HK-2 (cell line): ENCODE measurements at regions not wholly inside any gene's neighbourhood (a gene's known extent, or its start where the extent isn't known, plus 50 kb on each side); places are given as distances from the start of the nearest gene placed in this dataset.

Experiments used
- DNase-seq: peaks from one replicate; pipeline ENCODE4 v3.0.0-alpha.2; 2018; ENCODE audit not compliant: unreplicated experiment

- DNase-seq = no peak
Measured at GRCh38 chr1:18013216-18013615, 94.4 kb upstream of the IGSF21 start.

GRCh38 chr1:18015719-18016118 is 91.9 kb upstream of the IGSF21 start:
- no peak for DNase-seq

GRCh38 chr1:18018366-18018765 is 89.2 kb upstream of the IGSF21 start:
- DNase-seq = no peak

- DNase-seq = no peak
Measured at GRCh38 chr1:18020021-18020817, 87.4 kb upstream of the IGSF21 start.

- no peak for DNase-seq
Measured at GRCh38 chr1:18021242-18021641, 86.4 kb upstream of the IGSF21 start.

GRCh38 chr1:18032172-18032859 is 75.3 kb upstream of the IGSF21 start:
- DNase-seq = no peak

- DNase-seq = no peak
Measured at GRCh38 chr1:18035145-18035544, 72.5 kb upstream of the IGSF21 start.

GRCh38 chr1:18037651-18038050 is 69.9 kb upstream of the IGSF21 start:
- DNase-seq = no peak

- no peak for DNase-seq
Measured at GRCh38 chr1:18038051-18038450, 69.5 kb upstream of the IGSF21 start.

GRCh38 chr1:18039102-18039501 is 68.5 kb upstream of the IGSF21 start:
- DNase-seq = no peak

- no peak for DNase-seq
Measured at GRCh38 chr1:18041102-18041501, 66.5 kb upstream of the IGSF21 start.

GRCh38 chr1:18041685-18042355 is 65.8 kb upstream of the IGSF21 start:
- no peak for DNase-seq

- DNase-seq = no peak
Measured at GRCh38 chr1:18043871-18044270, 63.7 kb upstream of the IGSF21 start.

- DNase-seq = no peak
Measured at GRCh38 chr1:18045203-18045602, 62.4 kb upstream of the IGSF21 start.

- no peak for DNase-seq
Measured at GRCh38 chr1:18045621-18046020, 62.0 kb upstream of the IGSF21 start.

GRCh38 chr1:18047122-18047521 is 60.5 kb upstream of the IGSF21 start:
- DNase-seq = no peak

GRCh38 chr1:18049228-18049627 is 58.4 kb upstream of the IGSF21 start:
- DNase-seq = no peak

- DNase-seq = no peak
Measured at GRCh38 chr1:18052671-18053070, 54.9 kb upstream of the IGSF21 start.

- DNase-seq = no peak
Measured at GRCh38 chr1:18055156-18055555, 52.4 kb upstream of the IGSF21 start.

GRCh38 chr1:18056545-18056944 is 51.1 kb upstream of the IGSF21 start:
- DNase-seq = no peak

- no peak for DNase-seq
Measured at GRCh38 chr1:18057623-18058022, 50.0 kb upstream of the IGSF21 start.
